ENCODE measurements at regions not wholly inside any gene's neighbourhood (a gene's known extent, or its start where the extent isn't known, plus 50 kb on each side); places are given as distances from the start of the nearest gene placed in this dataset.

- no peak overlapping the region for H3K4me2 ChIP-seq (ENCODE audit: low read depth, low read length, poor library complexity, severe bottlenecking)
- no peaks in the 10 kb centered on the region for H3K79me2 ChIP-seq (ENCODE audit: insufficient read depth, low read length)
- H3K4me1 ChIP-seq (ENCODE audit: insufficient read depth, low read length, poor library complexity, severe bottlenecking) = no peaks in the 10 kb centered on the region
- no peaks in the 10 kb centered on the region for H4K20me1 ChIP-seq (ENCODE audit: insufficient read depth, low read length, poor library complexity, severe bottlenecking)
- H3K9me2 ChIP-seq (replicated peaks; ENCODE audit: low read depth, low read length) = no peaks in the 10 kb centered on the region
- no peaks in the 10 kb centered on the region for H3K36me3 ChIP-seq (ENCODE audit: insufficient read depth, low read length)
- no peak overlapping the region for H3K4me3 ChIP-seq (ENCODE audit: low read length, poor library complexity, severe bottlenecking)
- no peaks in the 10 kb centered on the region for H3K27me3 ChIP-seq (ENCODE audit: insufficient read depth, low read length, poor library complexity, severe bottlenecking)
- TF ChIP-seq CTCF (conservative IDR thresholded peaks at IDR 0.05; ENCODE audit: low read length) (no peak), EZH2phosphoT487 (IDR thresholded peaks at IDR 0.05; ENCODE audit: borderline replicate concordance) (no peak)
- H3K9me3 ChIP-seq (ENCODE audit: insufficient read depth, low read depth, low read length) = no peaks in the 10 kb centered on the region
- H2AFZ ChIP-seq (ENCODE audit: low read length) = no peak overlapping the region
- no peaks in the 10 kb centered on the region for H3F3A ChIP-seq (ENCODE audit: low read depth)
- H3K9ac ChIP-seq (ENCODE audit: low read depth, low read length, poor library complexity, severe bottlenecking) = no peak overlapping the region
Measured at GRCh38 chr3:78273326-78273725, 1233.4 kb downstream of the ROBO2 start.

- TF ChIP-seq CTCF (conservative IDR thresholded peaks at IDR 0.05; ENCODE audit: low read length) (no peak), EZH2phosphoT487 (IDR thresholded peaks at IDR 0.05; ENCODE audit: borderline replicate concordance) (no peak)
- Histone ChIP-seq H2AFZ (ENCODE audit: low read length) (no peak overlapping the region), H3F3A (ENCODE audit: low read depth) (no peaks in the 10 kb centered on the region), H3K4me1 (ENCODE audit: insufficient read depth, low read length, poor library complexity, severe bottlenecking) (no peaks in the 10 kb centered on the region), H3K79me2 (ENCODE audit: insufficient read depth, low read length) (no peaks in the 10 kb centered on the region), H3K36me3 (ENCODE audit: insufficient read depth, low read length) (no peaks in the 10 kb centered on the region), H3K9me2 (replicated peaks; ENCODE audit: low read depth, low read length) (no peaks in the 10 kb centered on the region), H3K4me3 (ENCODE audit: low read length, poor library complexity, severe bottlenecking) (no peak overlapping the region), H3K9ac (ENCODE audit: low read depth, low read length, poor library complexity, severe bottlenecking) (no peak overlapping the region), H3K4me2 (ENCODE audit: low read depth, low read length, poor library complexity, severe bottlenecking) (no peak overlapping the region), H3K27me3 (ENCODE audit: insufficient read depth, low read length, poor library complexity, severe bottlenecking) (no peaks in the 10 kb centered on the region), H3K9me3 (ENCODE audit: insufficient read depth, low read depth, low read length) (no peaks in the 10 kb centered on the region), H4K20me1 (ENCODE audit: insufficient read depth, low read length, poor library complexity, severe bottlenecking) (no peaks in the 10 kb centered on the region)
Measured at GRCh38 chr3:78274475-78275065, 1234.7 kb downstream of the ROBO2 start.

- no peaks in the 10 kb centered on the region for H3K4me1 ChIP-seq (ENCODE audit: insufficient read depth, low read length, poor library complexity, severe bottlenecking)
- no peaks in the 10 kb centered on the region for H3K36me3 ChIP-seq (ENCODE audit: insufficient read depth, low read length)
- TF ChIP-seq CTCF (conservative IDR thresholded peaks at IDR 0.05; ENCODE audit: low read length) (no peak), EZH2phosphoT487 (IDR thresholded peaks at IDR 0.05; ENCODE audit: borderline replicate concordance) (no peak)
- no peak overlapping the region for H3K9ac ChIP-seq (ENCODE audit: low read depth, low read length, poor library complexity, severe bottlenecking)
- no peak overlapping the region for H2AFZ ChIP-seq (ENCODE audit: low read length)
- no peak overlapping the region for H3K4me3 ChIP-seq (ENCODE audit: low read length, poor library complexity, severe bottlenecking)
- no peaks in the 10 kb centered on the region for H3F3A ChIP-seq (ENCODE audit: low read depth)
- H3K27me3 ChIP-seq (ENCODE audit: insufficient read depth, low read length, poor library complexity, severe bottlenecking) = no peaks in the 10 kb centered on the region
- no peaks in the 10 kb centered on the region for H3K9me3 ChIP-seq (ENCODE audit: insufficient read depth, low read depth, low read length)
- H3K9me2 ChIP-seq (replicated peaks; ENCODE audit: low read depth, low read length) = no peaks in the 10 kb centered on the region
- H3K79me2 ChIP-seq (ENCODE audit: insufficient read depth, low read length) = no peaks in the 10 kb centered on the region
- no peak overlapping the region for H3K4me2 ChIP-seq (ENCODE audit: low read depth, low read length, poor library complexity, severe bottlenecking)
- H4K20me1 ChIP-seq (ENCODE audit: insufficient read depth, low read length, poor library complexity, severe bottlenecking) = no peaks in the 10 kb centered on the region
Measured at GRCh38 chr3:78275420-78275852, 1235.5 kb downstream of the ROBO2 start.
